Activated CD4-positive, alpha-beta T cell treated with anti-CD3 and anti-CD28 coated beads, Interleukin-2, Interleukin-4, amounts not matched to agents 100 ng/mL and 50 ng/mL, durations not matched to agents 16 hours and 8 hours (primary cell): ENCODE measurements at regions not wholly inside any gene's neighbourhood (a gene's known extent, or its start where the extent isn't known, plus 50 kb on each side); places are given as distances from the start of the nearest gene placed in this dataset.
"Not testable (repeated sequence)": the region's sequence is repeated elsewhere in the genome, so short reads cannot be mapped to it uniquely, and the experiment has no call there.

Experiments
- DNase-seq: peaks from one replicate; pipeline ENCODE4 v3.0.0-alpha.2; 2020; ENCODE audit warnings: low spot score

GRCh38 chr9:87372356-87372851, 125.3 kb upstream of the DAPK1 start:
- no peak for DNase-seq

- peak; percentile 80 for DNase-seq
These were observed 123.4 kb upstream of the DAPK1 start for GRCh38 chr9:87374023-87374919.

- no peak for DNase-seq
These were observed 122.1 kb upstream of the DAPK1 start for GRCh38 chr9:87375397-87376073.

GRCh38 chr9:87378676-87379075, 119.0 kb upstream of the DAPK1 start:
- DNase-seq: no peak

GRCh38 chr9:87379300-87379699, 118.4 kb upstream of the DAPK1 start:
- no peak for DNase-seq

- no peak for DNase-seq
These were observed 116.5 kb upstream of the DAPK1 start for GRCh38 chr9:87381050-87381711.

GRCh38 chr9:87381746-87382145, 115.9 kb upstream of the DAPK1 start:
- no peak for DNase-seq

- no peak for DNase-seq
These were observed 114.8 kb upstream of the DAPK1 start for GRCh38 chr9:87382900-87383299.

- no peak for DNase-seq
These were observed 114.1 kb upstream of the DAPK1 start for GRCh38 chr9:87383344-87384150.

GRCh38 chr9:87386490-87387025, 111.1 kb upstream of the DAPK1 start:
- no peak for DNase-seq

GRCh38 chr9:87387351-87388011, 110.2 kb upstream of the DAPK1 start:
- no peak for DNase-seq

- DNase-seq: not testable (repeated sequence)
These were observed 109.0 kb upstream of the DAPK1 start for GRCh38 chr9:87388708-87389107.

GRCh38 chr9:87389936-87390335, 107.7 kb upstream of the DAPK1 start:
- DNase-seq: no peak

GRCh38 chr9:87390361-87390760, 107.3 kb upstream of the DAPK1 start:
- no peak for DNase-seq

GRCh38 chr9:87392086-87392485, 105.6 kb upstream of the DAPK1 start:
- DNase-seq: no peak

- DNase-seq: no peak
These were observed 103.9 kb upstream of the DAPK1 start for GRCh38 chr9:87393706-87394230.

- no peak for DNase-seq
These were observed 101.7 kb upstream of the DAPK1 start for GRCh38 chr9:87395804-87396479.

GRCh38 chr9:87401681-87402080, 96.0 kb upstream of the DAPK1 start:
- DNase-seq: no peak

GRCh38 chr9:87402537-87402936, 95.1 kb upstream of the DAPK1 start:
- no peak for DNase-seq
